OCI-LY7 (cell line): ENCODE measurements at regions not wholly inside any gene's neighbourhood (a gene's known extent, or its start where the extent isn't known, plus 50 kb on each side); places are given as distances from the start of the nearest gene placed in this dataset.

Source experiments
- BruUV-seq: library from RNA; stranded (reverse); fragments of 400-500 nt; replicated peaks from 2 replicates; lab custom pipeline; 2021; lab: Mats Ljungman, UMichigan
- CTCF ChIA-PET: fragments of 300-600 bp; sonication (Branson Sonifier 250); formaldehyde crosslinking; loops from one replicate; lab custom pipeline; 2022; ENCODE audit warnings: antibody characterized with exemption; ENCODE audit not compliant: unreplicated experiment; lab: Charles Lee
- POLR2A ChIA-PET: fragments of 300-600 bp; sonication (Branson Sonifier 250); formaldehyde crosslinking; loops from one replicate; lab custom pipeline; 2022; ENCODE audit warnings: antibody characterized with exemption; lab: Charles Lee
- DNase-seq: peaks from one replicate; pipeline ENCODE4 v3.0.0-alpha.2; 2015; ENCODE audit warnings: low spot score
- H2AFZ ChIP-seq: fragments of 200-600 bp; sonication (generic), shearing (Covaris generic); 2 replicates; pipeline ENCODE4 v1.6.1; 2014; ENCODE audit warnings: mild to moderate bottlenecking, antibody characterized with exemption, low read length, moderate library complexity
- H3K27ac ChIP-seq: fragments of 200-600 bp; sonication (generic); 2 replicates; pipeline ENCODE4 v1.5.1; 2014; ENCODE audit warnings: mixed run types, low read depth, mild to moderate bottlenecking, moderate library complexity, low read length, inconsistent platforms; ENCODE audit not compliant: poor library complexity, severe bottlenecking
- H3K36me3 ChIP-seq: fragments of 200-600 bp; sonication (generic); 2 replicates; pipeline ENCODE4 v1.6.1; 2014; ENCODE audit warnings: mild to moderate bottlenecking, antibody characterized with exemption, low read length, moderate library complexity, mixed read lengths; ENCODE audit not compliant: insufficient read depth
- H3K4me1 ChIP-seq: fragments of 200-600 bp; sonication (generic); 2 replicates; pipeline ENCODE4 v1.5.1; 2014; ENCODE audit warnings: mild to moderate bottlenecking, low read length; ENCODE audit not compliant: insufficient read depth, poor library complexity, severe bottlenecking
- H3K4me2 ChIP-seq: fragments of 200-600 bp; sonication (generic); 2 replicates; pipeline ENCODE4 v1.6.1; 2014; ENCODE audit warnings: mild to moderate bottlenecking, low read length
- H3K4me3 ChIP-seq: fragments of 200-600 bp; sonication (generic); 2 replicates; pipeline ENCODE4 v1.5.1; 2014; ENCODE audit warnings: mild to moderate bottlenecking, low read depth, low read length; ENCODE audit not compliant: poor library complexity, severe bottlenecking
- H3K79me2 ChIP-seq: fragments of 200-600 bp; sonication (generic); 2 replicates; pipeline ENCODE4 v1.6.1; 2016; ENCODE audit warnings: low read depth, mild to moderate bottlenecking, low read length, moderate library complexity, mixed read lengths; ENCODE audit not compliant: insufficient read depth
- H3K9me2 ChIP-seq: fragments of 200-600 bp; sonication (generic); 2 replicates; pipeline ENCODE4 v1.6.1; 2016; ENCODE audit warnings: mild to moderate bottlenecking, low read length, mixed read lengths; ENCODE audit not compliant: insufficient read depth
- H3K9me3 ChIP-seq: fragments of 200-600 bp; sonication (generic); 2 replicates; pipeline ENCODE4 v1.6.1; 2014; ENCODE audit warnings: mild to moderate bottlenecking, mixed run types, low read length, mixed read lengths
- H4K20me1 ChIP-seq: fragments of 200-600 bp; sonication (generic); 2 replicates; pipeline ENCODE4 v1.6.1; 2014; ENCODE audit warnings: mild to moderate bottlenecking, antibody characterized with exemption, low read length, moderate library complexity, mixed read lengths; ENCODE audit not compliant: insufficient read depth
- CTCF ChIP-seq: fragments of 200-600 bp; sonication (generic); conservative IDR thresholded peaks from 2 replicates; pipeline ENCODE4 v1.5.1; 2014; ENCODE audit warnings: mild to moderate bottlenecking, antibody characterized with exemption, low read length, moderate library complexity, mixed read lengths
- EZH2phosphoT487 ChIP-seq: fragments of 200-600 bp; sonication (generic); IDR thresholded peaks from 2 replicates; pipeline ENCODE4 v1.6.1; 2018; ENCODE audit warnings: low read depth, borderline replicate concordance, mild to moderate bottlenecking, mixed run types, antibody characterized with exemption, low read length, moderate library complexity, mixed read lengths
- intact Hi-C: fragments of 100-400 bp; cut with micrococcal nuclease; formaldehyde crosslinking; loops from one replicate; pipeline ENCODE4 v1.10.0; 2022; ENCODE audit not compliant: unreplicated experiment

GRCh38 chr22:48198489-48199459 is 1436.3 kb downstream of the TBC1D22A start:
- Histone ChIP-seq H3K27ac (no peak overlapping the region), H3K4me2 (no peak overlapping the region), H2AFZ (no peak overlapping the region), H3K9me3 (no peaks in the 10 kb centered on the region), H3K79me2 (no peaks in the 10 kb centered on the region), H4K20me1 (no peaks in the 10 kb centered on the region), H3K36me3 (no peaks in the 10 kb centered on the region), H3K9me2 (no peaks in the 10 kb centered on the region), H3K4me1 (no peaks in the 10 kb centered on the region), H3K4me3 (no peak overlapping the region)
- CTCF ChIA-PET: no interaction called here
- TF ChIP-seq EZH2phosphoT487 (no peak), CTCF (no peak)
- intact Hi-C loops: no loop called here
- BruUV-seq: no TSS peak
- no peak for DNase-seq
- POLR2A ChIA-PET: no interaction called here

GRCh38 chr22:48197189-48197690 is 1434.8 kb downstream of the TBC1D22A start:
- Histone ChIP-seq H3K79me2 (no peaks in the 10 kb centered on the region), H3K9me2 (no peaks in the 10 kb centered on the region), H3K36me3 (no peaks in the 10 kb centered on the region), H3K27ac (no peak overlapping the region), H3K4me1 (peaks cover 5% of the 10 kb centered on the region), H3K9me3 (no peaks in the 10 kb centered on the region), H2AFZ (no peak overlapping the region), H4K20me1 (no peaks in the 10 kb centered on the region), H3K4me3 (no peak overlapping the region), H3K4me2 (no peak overlapping the region)
- ChIA-PET POLR2A (no interaction called here), CTCF (no interaction called here)
- TF ChIP-seq CTCF (no peak), EZH2phosphoT487 (no peak)
- intact Hi-C loops: no loop called here
- BruUV-seq: no TSS peak
- DNase-seq: no peak

DNA sequence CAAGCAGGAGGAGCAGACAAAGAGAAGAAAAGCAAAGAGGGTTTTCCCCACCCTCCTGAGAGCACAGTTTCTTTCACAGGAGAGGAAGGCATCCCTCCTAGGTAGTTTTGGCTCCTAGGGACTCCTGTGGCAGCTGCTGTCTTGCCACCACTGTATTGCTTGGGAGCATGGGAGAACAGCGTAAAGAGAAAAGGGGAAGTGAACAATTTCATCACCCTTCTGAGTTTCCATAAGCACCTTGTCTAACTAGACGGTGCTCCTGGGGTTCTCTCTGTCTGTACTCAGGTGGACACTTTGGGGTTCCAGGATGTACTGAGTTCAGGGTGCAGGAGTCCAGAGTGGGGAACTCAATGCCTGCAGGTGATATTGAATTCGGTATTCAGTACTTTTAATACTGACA is 1430.5 kb downstream of the TBC1D22A start:
- Histone ChIP-seq H3K36me3 (no peaks in the 10 kb centered on the region), H2AFZ (no peak overlapping the region; the same call in 1 of the 2 replicates), H3K27ac (no peak overlapping the region), H3K4me3 (no peak overlapping the region), H3K79me2 (no peaks in the 10 kb centered on the region), H3K9me3 (peaks cover 9% of the 10 kb centered on the region; the same call in 1 of the 2 replicates), H4K20me1 (no peaks in the 10 kb centered on the region), H3K4me1 (peaks cover 5% of the 10 kb centered on the region), H3K9me2 (no peaks in the 10 kb centered on the region), H3K4me2 (no peak overlapping the region)
- BruUV-seq: no TSS peak
- TF ChIP-seq EZH2phosphoT487 (no peak), CTCF (no peak)
- CTCF ChIA-PET: no interaction called here
- POLR2A ChIA-PET: interaction anchor here (0.6 kb wide), 1 partner anchor 53 kb away, joined by 3 read pairs; no protein-coding TSS in a partner anchor
- DNase-seq: peak; percentile 18
- intact Hi-C loops: no loop called here
